ENCODE measurements at regions not wholly inside any gene's neighbourhood (a gene's known extent, or its start where the extent isn't known, plus 50 kb on each side); places are given as distances from the start of the nearest gene placed in this dataset.

DNA sequence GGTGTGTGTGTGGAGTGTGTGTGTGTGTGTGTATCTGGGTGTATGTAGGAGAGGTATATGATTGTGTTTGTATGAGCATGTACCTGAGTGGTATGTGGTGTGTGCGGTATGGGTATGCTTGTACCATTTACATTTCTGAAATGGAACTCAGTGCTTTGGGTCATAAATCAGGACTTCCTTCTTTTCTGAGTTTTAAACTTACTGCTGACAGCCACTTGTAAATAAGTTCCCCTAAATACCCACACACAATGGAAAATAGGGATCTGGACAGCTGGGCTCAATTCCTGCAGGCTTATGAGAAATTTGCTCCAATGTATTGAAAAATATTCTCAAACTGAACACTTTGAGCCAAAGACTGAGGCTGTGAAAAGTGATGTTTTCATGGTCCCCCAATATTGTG is 293.6 kb downstream of the HLX start:
- no peaks in the 10 kb centered on the region for H3K36me3 ChIP-seq (ENCODE audit: control insufficient read depth, insufficient read depth, low read length)
- H3K9me3 Mint-ChIP-seq (ENCODE audit: unreplicated experiment) = no peaks in the 10 kb centered on the region
- intact Hi-C loops (cut with micrococcal nuclease; ENCODE audit: unreplicated experiment) = no loop called here
- H3K4me3 ChIP-seq (ENCODE audit: low read depth, low read length) = no peak overlapping the region
- no peak overlapping the region for H3K27ac Mint-ChIP-seq (ENCODE audit: unreplicated experiment)
- no peaks in the 10 kb centered on the region for H3K4me1 ChIP-seq
- CTCF ChIA-PET = no interaction called here
- H3K36me3 Mint-ChIP-seq (ENCODE audit: insufficient read depth, unreplicated experiment) = no peaks in the 10 kb centered on the region
- H3K9me3 ChIP-seq = no peaks in the 10 kb centered on the region
- BruUV-seq (replicated peaks) = no TSS peak
- no peaks in the 10 kb centered on the region for H3K27me3 Mint-ChIP-seq (ENCODE audit: insufficient read depth, unreplicated experiment)
- TF ChIP-seq, protein P1, sequence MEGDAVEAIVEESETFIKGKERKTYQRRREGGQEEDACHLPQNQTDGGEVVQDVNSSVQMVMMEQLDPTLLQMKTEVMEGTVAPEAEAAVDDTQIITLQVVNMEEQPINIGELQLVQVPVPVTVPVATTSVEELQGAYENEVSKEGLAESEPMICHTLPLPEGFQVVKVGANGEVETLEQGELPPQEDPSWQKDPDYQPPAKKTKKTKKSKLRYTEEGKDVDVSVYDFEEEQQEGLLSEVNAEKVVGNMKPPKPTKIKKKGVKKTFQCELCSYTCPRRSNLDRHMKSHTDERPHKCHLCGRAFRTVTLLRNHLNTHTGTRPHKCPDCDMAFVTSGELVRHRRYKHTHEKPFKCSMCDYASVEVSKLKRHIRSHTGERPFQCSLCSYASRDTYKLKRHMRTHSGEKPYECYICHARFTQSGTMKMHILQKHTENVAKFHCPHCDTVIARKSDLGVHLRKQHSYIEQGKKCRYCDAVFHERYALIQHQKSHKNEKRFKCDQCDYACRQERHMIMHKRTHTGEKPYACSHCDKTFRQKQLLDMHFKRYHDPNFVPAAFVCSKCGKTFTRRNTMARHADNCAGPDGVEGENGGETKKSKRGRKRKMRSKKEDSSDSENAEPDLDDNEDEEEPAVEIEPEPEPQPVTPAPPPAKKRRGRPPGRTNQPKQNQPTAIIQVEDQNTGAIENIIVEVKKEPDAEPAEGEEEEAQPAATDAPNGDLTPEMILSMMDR (IDR thresholded peaks at IDR 0.05; ENCODE audit: insufficient read depth in 1 of 2, low read depth in 1 of 2, low read length in 1 of 2, severe bottlenecking in 1 of 2, unreplicated experiment in 1 of 2) = no peak
- POLR2A ChIA-PET = no interaction called here
- H3K4me3 Mint-ChIP-seq (ENCODE audit: unreplicated experiment) = no peak overlapping the region
- H3K27me3 ChIP-seq (replicated peaks; ENCODE audit: control insufficient read depth, insufficient read depth, low read length) = no peaks in the 10 kb centered on the region
- no peaks in the 10 kb centered on the region for H3K4me1 Mint-ChIP-seq (ENCODE audit: low read depth, unreplicated experiment)
- no peak for DNase-seq

DNA sequence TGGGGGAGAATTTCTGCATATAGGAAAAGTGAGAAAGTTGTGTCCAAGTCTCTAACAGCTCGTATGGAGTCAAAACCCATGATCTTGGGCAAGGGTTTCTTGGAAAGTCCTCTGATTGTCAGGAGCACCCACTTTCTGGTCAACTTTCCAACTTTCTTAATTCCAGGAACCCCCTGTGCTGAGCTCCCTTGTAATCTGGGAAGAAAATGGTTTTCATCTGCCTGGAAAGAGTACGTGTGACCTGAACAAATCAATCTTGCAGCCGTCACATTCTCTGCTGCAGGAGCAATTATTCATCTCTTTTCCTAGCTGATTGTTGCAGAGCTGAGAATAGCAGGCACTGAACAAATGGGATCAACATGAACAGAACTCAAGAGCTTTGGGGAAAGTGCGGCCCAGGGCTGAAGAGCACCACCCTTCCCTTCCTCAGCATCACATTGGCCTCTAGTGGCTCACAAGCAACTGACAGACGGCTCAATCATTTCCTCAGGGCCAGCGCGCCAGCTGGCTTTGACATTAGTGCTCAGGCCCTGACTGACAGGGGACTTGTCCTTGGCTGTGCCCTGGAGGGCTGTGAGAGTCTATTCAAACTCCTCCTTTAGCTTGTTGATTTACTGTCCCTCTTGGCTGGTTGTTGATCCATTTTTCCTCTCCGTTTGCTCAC is 295.2 kb downstream of the HLX start:
- no TSS peak for BruUV-seq (replicated peaks)
- no peaks in the 10 kb centered on the region for H3K27me3 Mint-ChIP-seq (ENCODE audit: insufficient read depth, unreplicated experiment)
- ChIA-PET CTCF (no interaction called here), POLR2A (no interaction called here)
- H3K36me3 Mint-ChIP-seq (ENCODE audit: insufficient read depth, unreplicated experiment) = no peaks in the 10 kb centered on the region
- Histone ChIP-seq H3K9me3 (no peaks in the 10 kb centered on the region), H3K4me3 (ENCODE audit: low read depth, low read length) (no peak overlapping the region), H3K27me3 (replicated peaks; ENCODE audit: control insufficient read depth, insufficient read depth, low read length) (no peaks in the 10 kb centered on the region), H3K36me3 (ENCODE audit: control insufficient read depth, insufficient read depth, low read length) (no peaks in the 10 kb centered on the region), H3K4me1 (no peaks in the 10 kb centered on the region)
- intact Hi-C loops (cut with micrococcal nuclease; ENCODE audit: unreplicated experiment) = no loop called here
- H3K4me3 Mint-ChIP-seq (ENCODE audit: unreplicated experiment) = no peak overlapping the region
- no peaks in the 10 kb centered on the region for H3K9me3 Mint-ChIP-seq (ENCODE audit: unreplicated experiment)
- TF ChIP-seq, protein P1 (IDR thresholded peaks at IDR 0.05; ENCODE audit: insufficient read depth in 1 of 2, low read depth in 1 of 2, low read length in 1 of 2, severe bottlenecking in 1 of 2, unreplicated experiment in 1 of 2) = no peak
- H3K4me1 Mint-ChIP-seq (ENCODE audit: low read depth, unreplicated experiment) = no peaks in the 10 kb centered on the region
- no peak overlapping the region for H3K27ac Mint-ChIP-seq (ENCODE audit: unreplicated experiment)
- DNase-seq = no peak

DNA sequence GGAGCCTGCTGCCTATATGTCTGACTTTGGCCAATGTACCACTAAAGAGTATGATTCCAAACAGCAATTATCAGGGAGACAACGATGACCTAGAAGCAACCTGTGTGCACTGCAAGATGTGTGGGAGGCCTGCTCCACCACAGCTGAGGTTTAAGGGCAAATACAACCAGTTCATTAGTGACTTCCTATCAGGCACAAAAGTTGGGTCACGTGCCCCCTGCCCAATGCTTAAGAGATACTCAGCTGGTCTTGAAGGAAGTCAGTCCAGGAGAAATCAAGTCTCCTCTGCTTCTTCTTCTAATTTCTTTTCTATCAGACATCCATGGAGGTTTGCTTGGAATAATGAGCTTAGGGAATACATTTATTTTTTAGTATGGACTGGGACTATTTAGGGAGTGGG is 296.0 kb downstream of the HLX start:
- no peaks in the 10 kb centered on the region for H3K36me3 Mint-ChIP-seq (ENCODE audit: insufficient read depth, unreplicated experiment)
- Histone ChIP-seq H3K9me3 (no peaks in the 10 kb centered on the region), H3K36me3 (ENCODE audit: control insufficient read depth, insufficient read depth, low read length) (no peaks in the 10 kb centered on the region), H3K4me1 (no peaks in the 10 kb centered on the region), H3K27me3 (replicated peaks; ENCODE audit: control insufficient read depth, insufficient read depth, low read length) (no peaks in the 10 kb centered on the region), H3K4me3 (ENCODE audit: low read depth, low read length) (no peak overlapping the region)
- CTCF ChIA-PET = no interaction called here
- H3K9me3 Mint-ChIP-seq (ENCODE audit: unreplicated experiment) = no peaks in the 10 kb centered on the region
- no peak overlapping the region for H3K27ac Mint-ChIP-seq (ENCODE audit: unreplicated experiment)
- TF ChIP-seq, protein P1 (IDR thresholded peaks at IDR 0.05; ENCODE audit: insufficient read depth in 1 of 2, low read depth in 1 of 2, low read length in 1 of 2, severe bottlenecking in 1 of 2, unreplicated experiment in 1 of 2) = no peak
- H3K27me3 Mint-ChIP-seq (ENCODE audit: insufficient read depth, unreplicated experiment) = no peaks in the 10 kb centered on the region
- intact Hi-C loops (cut with micrococcal nuclease; ENCODE audit: unreplicated experiment) = no loop called here
- no peak overlapping the region for H3K4me3 Mint-ChIP-seq (ENCODE audit: unreplicated experiment)
- H3K4me1 Mint-ChIP-seq (ENCODE audit: low read depth, unreplicated experiment) = no peaks in the 10 kb centered on the region
- POLR2A ChIA-PET = no interaction called here
- DNase-seq = no peak
- BruUV-seq (replicated peaks) = no TSS peak

All from Caco-2 (cell line).